Neural cell (in vitro differentiated cells): ENCODE measurements at regions not wholly inside any gene's neighbourhood (a gene's known extent, or its start where the extent isn't known, plus 50 kb on each side); places are given as distances from the start of the nearest gene placed in this dataset.
"Not testable (repeated sequence)": the region's sequence is repeated elsewhere in the genome, so short reads cannot be mapped to it uniquely, and the experiment has no call there.

Source experiments
- H2AFZ ChIP-seq: fragments of 200-600, 300-800 bp; sonication (generic), shearing (Covaris generic); 2 replicates; pipeline ENCODE4 v1.6.0; 2014; ENCODE audit warnings: low read depth, mild to moderate bottlenecking, antibody characterized with exemption, low read length, moderate library complexity
- H3F3A ChIP-seq: fragments of 200-600 bp; shearing (Covaris generic); 2 replicates; pipeline ENCODE4 v1.6.1; 2016; ENCODE audit warnings: mild to moderate bottlenecking, moderate library complexity, mixed read lengths, antibody characterized with exemption, low read length; ENCODE audit not compliant: insufficient read depth, poor library complexity, severe bottlenecking
- H3K27ac ChIP-seq: fragments of 200-600, 300-800 bp; sonication (generic), shearing (Covaris generic); 2 replicates; pipeline ENCODE4 v1.5.1; 2014; ENCODE audit warnings: mild to moderate bottlenecking, low read length, moderate library complexity
- H3K27me3 ChIP-seq: fragments of 300-800, 200-600 bp; sonication (generic), shearing (Covaris generic); 2 replicates; pipeline ENCODE4 v1.6.0; 2014; ENCODE audit warnings: mild to moderate bottlenecking, low read depth, low read length, moderate library complexity; ENCODE audit not compliant: insufficient read depth
- H3K36me3 ChIP-seq: fragments of 300-800, 200-600 bp; sonication (generic), shearing (Covaris generic); 2 replicates; pipeline ENCODE4 v1.5.1; 2014; ENCODE audit warnings: mild to moderate bottlenecking, antibody characterized with exemption, low read length, moderate library complexity; ENCODE audit not compliant: insufficient read depth
- H3K4me2 ChIP-seq: fragments of 300-800, 200-600 bp; sonication (generic), shearing (Covaris generic); 2 replicates; pipeline ENCODE4 v1.6.0; 2014; ENCODE audit warnings: mild to moderate bottlenecking, low read length
- H3K4me3 ChIP-seq: fragments of 300-800, 200-600 bp; sonication (generic), shearing (Covaris generic); 2 replicates; pipeline ENCODE4 v1.5.1; 2014; ENCODE audit warnings: mild to moderate bottlenecking, low read length, moderate library complexity
- H3K79me2 ChIP-seq: fragments of 200-600 bp; shearing (Covaris generic); replicated peaks from 2 replicates; pipeline ENCODE4 v1.6.0; 2014; ENCODE audit warnings: mild to moderate bottlenecking, low read length, moderate library complexity; ENCODE audit not compliant: insufficient read depth
- H3K9ac ChIP-seq: fragments of 300-800, 200-600 bp; sonication (generic), shearing (Covaris generic); 2 replicates; pipeline ENCODE4 v1.6.1; 2016; ENCODE audit warnings: mild to moderate bottlenecking, low read length, mixed read lengths
- H3K9me2 ChIP-seq: fragments of 200-600 bp; shearing (Covaris generic); 2 replicates; pipeline ENCODE4 v1.6.1; 2016; ENCODE audit warnings: mild to moderate bottlenecking, low read length, mixed read lengths; ENCODE audit not compliant: insufficient read depth
- H3K9me3 ChIP-seq: fragments of 200-600, 300-800 bp; sonication (generic), shearing (Covaris generic); 2 replicates; pipeline ENCODE4 v1.6.1; 2016; ENCODE audit warnings: mild to moderate bottlenecking, mixed run types, low read length, moderate library complexity, mixed read lengths
- H4K20me1 ChIP-seq: fragments of 200-600 bp; shearing (Covaris generic); 2 replicates; pipeline ENCODE4 v1.6.1; 2016; ENCODE audit warnings: mild to moderate bottlenecking, mixed run types; ENCODE audit not compliant: insufficient read depth
- EP300 ChIP-seq: fragments of 450-650 bp; conservative IDR thresholded peaks from 2 replicates; pipeline ENCODE4 v1.6.1; 2014; ENCODE audit warnings: antibody characterized with exemption, mild to moderate bottlenecking, moderate library complexity; ENCODE audit not compliant: poor library complexity, severe bottlenecking
- MXI1 ChIP-seq: fragments of 450-650 bp; conservative IDR thresholded peaks from 2 replicates; pipeline ENCODE4 v1.6.1; 2014; ENCODE audit warnings: antibody characterized with exemption, mild to moderate bottlenecking; ENCODE audit not compliant: poor library complexity, severe bottlenecking
- POLR2AphosphoS5 ChIP-seq: IDR thresholded peaks from 2 replicates; pipeline ENCODE4 v1.6.1; 2012
- REST ChIP-seq: IDR thresholded peaks from 2 replicates; pipeline ENCODE4 v1.6.1; 2012; ENCODE audit warnings: borderline replicate concordance
- SMC3 ChIP-seq: fragments of 450-650 bp; conservative IDR thresholded peaks from 2 replicates; pipeline ENCODE4 v1.6.1; 2014; ENCODE audit warnings: antibody characterized with exemption, mild to moderate bottlenecking, moderate library complexity; ENCODE audit not compliant: poor library complexity
- TAF1 ChIP-seq: IDR thresholded peaks from 2 replicates; pipeline ENCODE4 v1.6.1; 2012; ENCODE audit warnings: low read depth

DNA sequence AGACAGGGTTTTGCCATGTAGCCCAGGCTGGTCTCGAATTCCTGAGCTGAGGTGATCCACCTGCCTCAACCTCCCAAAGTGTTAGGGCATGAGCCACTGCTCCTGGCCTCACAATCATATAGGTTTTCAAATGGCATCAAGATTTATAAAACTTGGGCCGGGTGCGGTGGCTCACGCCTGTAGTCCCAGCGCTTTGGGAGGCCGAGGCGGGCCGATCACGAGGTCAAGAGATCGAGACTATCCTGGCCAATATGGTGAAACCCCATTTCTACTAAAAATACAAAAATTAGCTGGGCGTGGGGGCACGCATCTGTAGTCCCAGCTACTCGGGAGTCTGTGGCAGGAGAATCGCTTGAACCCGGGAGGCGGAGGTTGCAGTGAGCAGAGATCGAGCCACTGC lies 123.8 kb downstream of the OR2B2 start:
- H3K9me2 ChIP-seq, H3K79me2 ChIP-seq, H3K9ac ChIP-seq, H3K4me3 ChIP-seq, H3K36me3 ChIP-seq, H3K27me3 ChIP-seq, H3K4me2 ChIP-seq, H3K27ac ChIP-seq, H3K9me3 ChIP-seq, H2AFZ ChIP-seq, H4K20me1 ChIP-seq, H3F3A ChIP-seq: not testable (repeated sequence)

DNA sequence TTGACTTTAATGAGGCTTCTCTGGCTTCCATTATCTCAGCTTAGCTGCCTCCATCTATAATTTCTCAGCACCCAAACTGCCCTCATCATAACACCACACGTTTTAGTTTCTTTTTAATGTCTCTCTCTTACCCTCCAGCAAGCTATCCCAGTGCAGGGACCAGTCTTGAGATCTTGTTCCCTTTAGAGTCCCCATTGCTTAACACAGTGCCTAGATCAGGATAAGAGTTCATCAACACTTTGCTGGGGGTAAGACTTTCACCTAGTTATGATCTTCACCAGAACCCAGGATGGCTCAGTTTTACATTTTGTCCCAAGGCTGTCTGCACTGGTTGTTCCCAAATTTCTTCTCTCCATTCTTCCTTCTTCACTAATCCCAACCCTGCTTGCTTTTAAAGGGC lies 126.1 kb downstream of the OR2B2 start:
- no peaks in the 10 kb centered on the region for H3K9me2 ChIP-seq
- no peak for TF ChIP-seq POLR2AphosphoS5
- TF ChIP-seq EP300 = no peak
- no peak for TF ChIP-seq REST
- TF ChIP-seq MXI1 = no peak
- TF ChIP-seq SMC3 = no peak
- no peak for TF ChIP-seq TAF1

GRCh38 chr6:27785294-27785693 lies 126.9 kb downstream of the OR2B2 start:
- H3K36me3 ChIP-seq = no peaks in the 10 kb centered on the region
- H3K4me2 ChIP-seq = no peak overlapping the region
- no peaks in the 10 kb centered on the region for H3K79me2 ChIP-seq
- H3K9me3 ChIP-seq = no peaks in the 10 kb centered on the region
- H3K4me3 ChIP-seq = no peak overlapping the region
- no peaks in the 10 kb centered on the region for H3K27me3 ChIP-seq
- no peaks in the 10 kb centered on the region for H3K9me2 ChIP-seq
- H3K9ac ChIP-seq = no peak overlapping the region
- no peak overlapping the region for H3K27ac ChIP-seq
- no peaks in the 10 kb centered on the region for H4K20me1 ChIP-seq
- TF ChIP-seq TAF1 = no peak
- no peak for TF ChIP-seq POLR2AphosphoS5
- no peak for TF ChIP-seq EP300
- TF ChIP-seq REST = no peak
- no peak for TF ChIP-seq SMC3
- no peak overlapping the region for H2AFZ ChIP-seq
- no peaks in the 10 kb centered on the region for H3F3A ChIP-seq

More for the DNA sequence above, 126.1 kb downstream of the OR2B2 start:
- no peaks in the 10 kb centered on the region for H4K20me1 ChIP-seq
- H2AFZ ChIP-seq = no peak overlapping the region
- no peak overlapping the region for H3K4me3 ChIP-seq
- no peaks in the 10 kb centered on the region for H3K79me2 ChIP-seq
- no peak overlapping the region for H3K27ac ChIP-seq
- H3K9me3 ChIP-seq = no peaks in the 10 kb centered on the region
- H3K36me3 ChIP-seq = no peaks in the 10 kb centered on the region
- H3K4me2 ChIP-seq = no peak overlapping the region
- H3K9ac ChIP-seq = no peak overlapping the region
- no peaks in the 10 kb centered on the region for H3K27me3 ChIP-seq
- H3F3A ChIP-seq = no peaks in the 10 kb centered on the region
